K562 (cell line): ENCODE measurements at regions not wholly inside any gene's neighbourhood (a gene's known extent, or its start where the extent isn't known, plus 50 kb on each side); places are given as distances from the start of the nearest gene placed in this dataset.

Experiments used
- ATAC-seq: fragments of 200-7000 bp; cut with Tn5 transposase; 3 replicates; pipeline ENCODE4 v1.9.1; 2020; ENCODE audit warnings: moderate library complexity
- BruUV-seq: library from RNA; stranded (reverse); fragments of 400-500 nt; replicated peaks from 2 replicates; lab custom pipeline; 2021; lab: Mats Ljungman, UMichigan
- CTCF ChIA-PET: fragments of 300-600 bp; formaldehyde crosslinking; extraction: SDS; loops from one replicate; lab custom pipeline; 2021; ENCODE audit warnings: low intra/inter-chr PET ratio; lab: Yijun Ruan, JAX
- POLR2A ChIA-PET: fragments of 300-600, 350-650 bp; sonication (Branson Sonifier 250); formaldehyde crosslinking; extraction: SDS; loops from one replicate; lab custom pipeline; 2021; ENCODE audit warnings: antibody characterized with exemption, inconsistent platforms; lab: Yijun Ruan, JAX
- DNase-seq, 4 experiments: peaks; one replicate each; pipeline versions ENCODE4 v3.0.0 to v3.0.0-alpha.2; 2011 to 2018; ENCODE audit warnings: low spot score in 3 of 4, mixed read lengths in 3 of 4; ENCODE audit errors: extremely low read depth in 1 of 4
- FAIRE-seq: peaks from 2 replicates; lab custom pipeline; 2011; peaks lifted over from hg19 to GRCh38; lab: Jason Lieb, UNC
- H2AFZ ChIP-seq: 2 replicates; pipeline ENCODE4 v1.6.0; 2011; ENCODE audit warnings: low read depth, low read length, control low read depth, inconsistent platforms
- H3K27ac ChIP-seq: fragments of 200-600 bp; 3 replicates; pipeline ENCODE4 v1.8.0; 2011; ENCODE audit warnings: low read depth, mild to moderate bottlenecking, control low read depth, inconsistent platforms, low read length, moderate library complexity, mixed read lengths; ENCODE audit errors: extremely low read depth
- H3K27me3 ChIP-seq, 2 experiments: fragments of 300-600 bp in 1 of 2; 2 replicates in 1 of 2; 3 replicates in 1 of 2; pipeline versions ENCODE4 v1.6.0 to v1.8.0; 2011; ENCODE audit warnings: inconsistent platforms in 2 of 2, low read length in 2 of 2, mild to moderate bottlenecking in 1 of 2, mixed read lengths in 1 of 2, moderate library complexity in 1 of 2; ENCODE audit not compliant: control insufficient read depth in 2 of 2, insufficient read depth in 2 of 2
- H3K36me3 ChIP-seq: fragments of 300-600 bp; 3 replicates; pipeline ENCODE4 v1.8.0; 2011; ENCODE audit warnings: mild to moderate bottlenecking, low read length, inconsistent platforms; ENCODE audit not compliant: control insufficient read depth, insufficient read depth
- H3K4me1 ChIP-seq, 2 experiments: fragments of 200-600 bp in 1 of 2; replicated peaks in 1 of 2; 2 replicates in 1 of 2; 3 replicates in 1 of 2; pipeline versions ENCODE4 v1.5.1 to v1.8.0; 2011; ENCODE audit warnings: inconsistent platforms in 2 of 2, low read length in 2 of 2, mild to moderate bottlenecking in 1 of 2, mixed read lengths in 1 of 2, moderate library complexity in 1 of 2; ENCODE audit not compliant: control insufficient read depth in 2 of 2, insufficient read depth in 2 of 2
- H3K4me2 ChIP-seq: 2 replicates; pipeline ENCODE4 v1.6.1; 2011; ENCODE audit warnings: low read length, control low read depth, inconsistent platforms, mixed read lengths; ENCODE audit not compliant: insufficient read depth
- H3K4me3 ChIP-seq: fragments of 200-600 bp; sonication (generic), shearing (Covaris generic); 2 replicates; pipeline ENCODE4 v1.5.1; 2016; ENCODE audit warnings: control low read depth, inconsistent platforms
- H3K79me2 ChIP-seq: fragments of 200-600 bp; 3 replicates; pipeline ENCODE4 v1.8.0; 2011; ENCODE audit warnings: low read length, inconsistent platforms; ENCODE audit not compliant: control insufficient read depth, insufficient read depth
- H3K9ac ChIP-seq, 2 experiments: 2 replicates each; pipeline versions ENCODE4 v1.6.0 to v1.6.1; 2011; ENCODE audit warnings: low read depth in 2 of 2, low read length in 2 of 2, control low read depth in 1 of 2, inconsistent platforms in 1 of 2, mild to moderate bottlenecking in 1 of 2, mixed read lengths in 1 of 2; ENCODE audit not compliant: insufficient read depth in 1 of 2
- H3K9me1 ChIP-seq: one replicate; pipeline ENCODE4 v1.6.0; 2011; ENCODE audit warnings: inconsistent platforms, mild to moderate bottlenecking, low read length, moderate library complexity; ENCODE audit not compliant: control insufficient read depth, insufficient read depth
- H3K9me3 ChIP-seq: replicated peaks from 2 replicates; pipeline ENCODE4 v1.5.1; 2011; ENCODE audit warnings: low read depth, low read length, inconsistent platforms; ENCODE audit not compliant: control insufficient read depth, insufficient read depth
- H4K20me1 ChIP-seq: replicated peaks from 2 replicates; pipeline ENCODE4 v1.6.1; 2011; ENCODE audit warnings: low read length, inconsistent platforms, mixed read lengths; ENCODE audit not compliant: control insufficient read depth, insufficient read depth
- BCOR ChIP-seq: fragments of 450-650 bp; IDR thresholded peaks from 2 replicates; pipeline ENCODE4 v1.6.1; 2016
- CBFB ChIP-seq: sonication (generic); formaldehyde crosslinking; IDR thresholded peaks from 2 replicates; pipeline ENCODE4 v1.4.0; 2020; ENCODE audit warnings: mild to moderate bottlenecking, missing genetic modification reagents
- CBX1 ChIP-seq: sonication (generic); IDR thresholded peaks from 2 replicates; pipeline ENCODE4 v1.6.1; 2016; ENCODE audit warnings: antibody characterized with exemption, low read depth, mild to moderate bottlenecking
- CHD2 ChIP-seq: IDR thresholded peaks from 2 replicates; pipeline ENCODE4 v1.6.1; 2011; ENCODE audit warnings: low read depth, low read length
- EGR1 ChIP-seq: fragments of 450-650 bp; conservative IDR thresholded peaks from 2 replicates; pipeline ENCODE4 v1.6.1; 2017; ENCODE audit warnings: mild to moderate bottlenecking
- EHMT2 ChIP-seq: fragments of 450-650 bp; IDR thresholded peaks from 2 replicates; pipeline ENCODE4 v1.6.1; 2018; ENCODE audit warnings: antibody characterized with exemption
- KDM4B ChIP-seq, 2 experiments: fragments of 450-650 bp in 1 of 2; sonication (generic) in 1 of 2; IDR thresholded peaks; 2 replicates each; pipeline ENCODE4 v1.6.1; 2016 to 2017; ENCODE audit warnings: borderline replicate concordance in 2 of 2, antibody characterized with exemption in 1 of 2, low read depth in 1 of 2, mild to moderate bottlenecking in 1 of 2
- LCOR ChIP-seq: sonication (generic); formaldehyde crosslinking; IDR thresholded peaks from 2 replicates; pipeline ENCODE4 v1.8.0; 2022; ENCODE audit warnings: mild to moderate bottlenecking, missing genetic modification reagents
- NCOR1 ChIP-seq: fragments of 450-650 bp; IDR thresholded peaks from 2 replicates; pipeline ENCODE4 v1.6.1; 2016; ENCODE audit warnings: mild to moderate bottlenecking, moderate library complexity
- NR2C2 ChIP-seq, 2 experiments: fragments of 200-800 bp in 1 of 2; sonication (Bioruptor generic) in 1 of 2; sonication (generic) in 1 of 2; formaldehyde crosslinking in 1 of 2; IDR thresholded peaks; 2 replicates each; pipeline versions ENCODE4 v1.6.1 to v1.8.0; 2016 to 2022; ENCODE audit warnings: mild to moderate bottlenecking in 1 of 2, missing compliant biosample characterization in 1 of 2, missing genetic modification characterization in 1 of 2, missing genetic modification reagents in 1 of 2
- PTRF ChIP-seq: fragments of 450-650 bp; IDR thresholded peaks from 2 replicates; pipeline ENCODE4 v1.6.1; 2016; ENCODE audit warnings: mild to moderate bottlenecking, missing genetic modification characterization, missing compliant biosample characterization
- RBM14 ChIP-seq: fragments of 200-400 bp; formaldehyde crosslinking; IDR thresholded peaks from 2 replicates; pipeline ENCODE4 v1.6.1; 2018; ENCODE audit warnings: low read depth, mild to moderate bottlenecking, low read length, moderate library complexity, borderline replicate concordance; ENCODE audit not compliant: insufficient read depth
- SIN3A ChIP-seq, 2 experiments: fragments of 150-350 bp in 1 of 2; IDR thresholded peaks; 2 replicates each; pipeline ENCODE4 v1.6.1; 2011 to 2016; ENCODE audit warnings: borderline replicate concordance in 2 of 2, low read depth in 2 of 2, low read length in 2 of 2, mild to moderate bottlenecking in 2 of 2, moderate library complexity in 2 of 2; ENCODE audit not compliant: control insufficient read depth in 1 of 2
- ZNF444 ChIP-seq: fragments of 250-450 bp; sonication (Bioruptor Pico); IDR thresholded peaks from 2 replicates; pipeline ENCODE4 v1.4.0; 2020; ENCODE audit warnings: mild to moderate bottlenecking, moderate library complexity
- ZNF695 ChIP-seq: fragments of 450-650 bp; formaldehyde crosslinking; IDR thresholded peaks from 2 replicates; pipeline ENCODE4 v1.4.0; 2020; ENCODE audit warnings: mild to moderate bottlenecking, moderate library complexity
- ZNF79 ChIP-seq: fragments of 250-450 bp; sonication (Bioruptor Pico); IDR thresholded peaks from 2 replicates; pipeline ENCODE4 v1.4.0; 2020; ENCODE audit warnings: low read depth, mild to moderate bottlenecking, moderate library complexity
- WGBS: fragments of 100-300 bp; shearing (Covaris generic); methylation state at CpG from one replicate; pipeline ENCODE4 v1.1.6; 2016; ENCODE audit warnings: low coverage, mixed read lengths; ENCODE audit not compliant: insufficient coverage; ENCODE audit errors: missing lambda C conversion rate; 5-methylcytosine and 5-hydroxymethylcytosine counted together
- in situ Hi-C: fragments of 300-500 bp; cut with MboI; formaldehyde crosslinking; loops from 4 replicates; pipeline ENCODE4 v1.15.0; 2018; ENCODE audit warnings: inconsistent platforms, mixed read lengths
- intact Hi-C: fragments of 100-400 bp; cut with micrococcal nuclease; formaldehyde crosslinking; loops from 2 replicates; pipeline ENCODE4 v1.14.2; 2022
- TF ChIP-seq, protein P1 (sequence below): fragments of 150-350 bp; conservative IDR thresholded peaks from 2 replicates; pipeline ENCODE4 v1.6.1; 2014; ENCODE audit warnings: low read length
- TF ChIP-seq, protein P2 (sequence below): sonication (generic); formaldehyde crosslinking; IDR thresholded peaks from 2 replicates; pipeline ENCODE4 v1.8.0; 2022; ENCODE audit warnings: mild to moderate bottlenecking, missing genetic modification reagents
- TF ChIP-seq, protein P3 (sequence below), 2 experiments: IDR thresholded peaks; 2 replicates each; pipeline ENCODE4 v1.6.1; 2012; ENCODE audit warnings: improper control_type of control experiment in 2 of 2, low read depth in 2 of 2, low read length in 2 of 2, borderline replicate concordance in 1 of 2

DNA sequence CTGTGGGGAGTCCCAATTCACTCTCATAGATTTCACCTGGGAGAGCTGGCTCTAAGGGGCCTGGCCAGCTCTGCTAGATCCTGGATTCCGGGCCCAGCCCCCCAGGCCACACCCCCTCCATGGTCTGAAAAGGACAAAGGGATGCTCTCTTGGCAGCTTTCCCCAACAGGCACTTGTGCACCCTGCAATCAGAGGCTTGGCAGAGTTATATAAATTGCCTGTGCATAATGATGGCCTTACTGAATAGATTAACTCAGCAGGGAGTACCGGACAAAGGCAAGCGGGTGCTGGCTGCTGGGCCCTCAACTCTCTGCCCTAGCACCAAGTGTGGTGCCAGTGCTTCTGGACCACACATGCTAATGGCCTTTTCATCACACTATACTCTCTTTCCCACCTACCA lies 461.6 kb downstream of the BUD13 start:
- Histone ChIP-seq H3K79me2 (no peaks in the 10 kb centered on the region), H3K4me3 (no peak overlapping the region), H3K27ac (no peak overlapping the region), H3K4me1 (no peaks in the 10 kb centered on the region), H3K4me2 (no peak overlapping the region), H3K27me3 (peaks cover 0 to 6% of the 10 kb centered on the region in 2 experiments; a peak in 2 of 5 replicates), H3K9ac (no peak overlapping the region), H3K36me3 (no peaks in the 10 kb centered on the region), H4K20me1 (no peaks in the 10 kb centered on the region), H3K9me3 (no peaks in the 10 kb centered on the region), H2AFZ (no peak overlapping the region), H3K9me1 (no peaks in the 10 kb centered on the region)
- DNase-seq (no peak), FAIRE-seq (no peak), ATAC-seq (no peak)
- ChIA-PET CTCF (no interaction called here), POLR2A (interaction anchor here (0.6 to 1.3 kb wide), 3 partner anchors 9 to 80 kb away, joined by 3 to 4 read pairs (median 3); no protein-coding TSS in a partner anchor)
- in situ Hi-C loops: no loop called here
- intact Hi-C loops: no loop called here
- WGBS: 0% methylated on average over 3 of the region's 3 CpGs
- BruUV-seq: no TSS peak
- TF ChIP-seq RBM14 (no peak), SIN3A (IDR thresholded peaks at IDR 0.05; ENCODE audit: borderline replicate concordance in 2 of 2, control insufficient read depth in 1 of 2, low read depth in 2 of 2, low read length in 2 of 2) (no peak), NR2C2 (CRISPR knock-in tag; IDR thresholded peaks at IDR 0.05) (no peak), NR2C2 (tag; IDR thresholded peaks at IDR 0.05) (no peak), ZNF444 (no peak), ZNF79 (no peak), NCOR1 (no peak), CBX1 (no peak), ZNF695 (CRISPR knock-in tag) (no peak), CHD2 (no peak), EHMT2 (no peak), KDM4B (IDR thresholded peaks at IDR 0.05; ENCODE audit: borderline replicate concordance in 2 of 2, low read depth in 1 of 2) (no peak), CBFB (CRISPR knock-in tag) (no peak), BCOR (no peak), LCOR (no peak), EGR1 (no peak), PTRF (no peak)
- TF ChIP-seq, protein P1, sequence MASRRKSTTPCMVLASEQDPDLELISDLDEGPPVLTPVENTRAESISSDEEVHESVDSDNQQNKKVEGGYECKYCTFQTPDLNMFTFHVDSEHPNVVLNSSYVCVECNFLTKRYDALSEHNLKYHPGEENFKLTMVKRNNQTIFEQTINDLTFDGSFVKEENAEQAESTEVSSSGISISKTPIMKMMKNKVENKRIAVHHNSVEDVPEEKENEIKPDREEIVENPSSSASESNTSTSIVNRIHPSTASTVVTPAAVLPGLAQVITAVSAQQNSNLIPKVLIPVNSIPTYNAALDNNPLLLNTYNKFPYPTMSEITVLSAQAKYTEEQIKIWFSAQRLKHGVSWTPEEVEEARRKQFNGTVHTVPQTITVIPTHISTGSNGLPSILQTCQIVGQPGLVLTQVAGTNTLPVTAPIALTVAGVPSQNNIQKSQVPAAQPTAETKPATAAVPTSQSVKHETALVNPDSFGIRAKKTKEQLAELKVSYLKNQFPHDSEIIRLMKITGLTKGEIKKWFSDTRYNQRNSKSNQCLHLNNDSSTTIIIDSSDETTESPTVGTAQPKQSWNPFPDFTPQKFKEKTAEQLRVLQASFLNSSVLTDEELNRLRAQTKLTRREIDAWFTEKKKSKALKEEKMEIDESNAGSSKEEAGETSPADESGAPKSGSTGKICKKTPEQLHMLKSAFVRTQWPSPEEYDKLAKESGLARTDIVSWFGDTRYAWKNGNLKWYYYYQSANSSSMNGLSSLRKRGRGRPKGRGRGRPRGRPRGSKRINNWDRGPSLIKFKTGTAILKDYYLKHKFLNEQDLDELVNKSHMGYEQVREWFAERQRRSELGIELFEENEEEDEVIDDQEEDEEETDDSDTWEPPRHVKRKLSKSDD: no peak
- TF ChIP-seq, protein P2, sequence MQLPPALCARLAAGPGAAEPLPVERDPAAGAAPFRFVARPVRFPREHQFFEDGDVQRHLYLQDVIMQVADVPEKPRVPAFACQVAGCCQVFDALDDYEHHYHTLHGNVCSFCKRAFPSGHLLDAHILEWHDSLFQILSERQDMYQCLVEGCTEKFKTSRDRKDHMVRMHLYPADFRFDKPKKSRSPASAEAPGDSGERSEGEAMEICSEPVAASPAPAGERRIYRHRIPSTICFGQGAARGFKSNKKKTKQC (CRISPR knock-in tag): no peak
- TF ChIP-seq, protein P3, sequence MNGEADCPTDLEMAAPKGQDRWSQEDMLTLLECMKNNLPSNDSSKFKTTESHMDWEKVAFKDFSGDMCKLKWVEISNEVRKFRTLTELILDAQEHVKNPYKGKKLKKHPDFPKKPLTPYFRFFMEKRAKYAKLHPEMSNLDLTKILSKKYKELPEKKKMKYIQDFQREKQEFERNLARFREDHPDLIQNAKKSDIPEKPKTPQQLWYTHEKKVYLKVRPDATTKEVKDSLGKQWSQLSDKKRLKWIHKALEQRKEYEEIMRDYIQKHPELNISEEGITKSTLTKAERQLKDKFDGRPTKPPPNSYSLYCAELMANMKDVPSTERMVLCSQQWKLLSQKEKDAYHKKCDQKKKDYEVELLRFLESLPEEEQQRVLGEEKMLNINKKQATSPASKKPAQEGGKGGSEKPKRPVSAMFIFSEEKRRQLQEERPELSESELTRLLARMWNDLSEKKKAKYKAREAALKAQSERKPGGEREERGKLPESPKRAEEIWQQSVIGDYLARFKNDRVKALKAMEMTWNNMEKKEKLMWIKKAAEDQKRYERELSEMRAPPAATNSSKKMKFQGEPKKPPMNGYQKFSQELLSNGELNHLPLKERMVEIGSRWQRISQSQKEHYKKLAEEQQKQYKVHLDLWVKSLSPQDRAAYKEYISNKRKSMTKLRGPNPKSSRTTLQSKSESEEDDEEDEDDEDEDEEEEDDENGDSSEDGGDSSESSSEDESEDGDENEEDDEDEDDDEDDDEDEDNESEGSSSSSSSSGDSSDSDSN (IDR thresholded peaks at IDR 0.05; ENCODE audit: borderline replicate concordance in 1 of 2, low read depth in 2 of 2, low read length in 2 of 2): no peak
